HG03342 (cell line): ENCODE measurements at regions not wholly inside any gene's neighbourhood (a gene's known extent, or its start where the extent isn't known, plus 50 kb on each side); places are given as distances from the start of the nearest gene placed in this dataset.

Experiments used
- ATAC-seq: cut with Tn5 transposase; IDR thresholded peaks from one replicate; pipeline ENCODE4 v1.9.1; 2021; ENCODE audit warnings: mild to moderate bottlenecking, moderate library complexity; ENCODE audit not compliant: unreplicated experiment

- ATAC-seq = peak; percentile 48
Observed at GRCh38 chr10:62735464-62736167, 68.9 kb upstream of the ADO start.

DNA sequence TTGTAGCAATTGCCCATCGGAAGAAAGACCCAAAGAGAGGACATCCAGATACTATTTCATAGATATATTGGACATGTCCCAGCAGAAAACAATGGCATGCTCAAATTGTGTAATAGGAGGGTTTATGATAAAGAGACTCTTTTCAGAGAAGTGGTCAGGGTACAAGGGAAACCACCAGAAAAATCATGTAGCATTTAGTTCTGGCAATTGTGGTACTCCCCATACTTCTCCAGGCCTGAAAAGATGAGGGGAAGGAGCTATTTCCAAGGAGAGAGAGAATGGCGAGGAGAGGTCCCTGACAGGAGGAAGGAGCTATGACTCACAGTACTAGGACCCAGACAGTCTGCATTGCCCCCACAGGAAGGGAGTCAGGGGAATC is 68.4 kb upstream of the ADO start:
- no peak for ATAC-seq

DNA sequence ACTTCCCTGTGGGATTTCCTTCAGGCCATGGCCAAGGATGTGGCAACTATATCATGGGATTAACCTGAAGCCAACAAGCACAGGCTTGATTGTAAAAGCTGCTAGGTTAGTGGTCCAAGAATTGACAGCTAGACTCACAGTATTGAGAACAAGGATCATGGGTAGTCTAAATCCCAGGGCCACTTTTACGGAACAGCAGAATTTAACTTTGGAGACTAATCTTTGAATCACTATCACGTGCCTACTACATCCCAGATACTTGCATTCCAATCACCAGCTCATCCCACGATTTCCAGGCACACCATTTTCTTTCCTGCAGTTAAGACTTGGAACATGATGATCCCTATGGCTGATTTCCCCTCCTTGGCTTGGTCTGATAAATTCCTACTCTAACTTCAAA is 65.6 kb upstream of the ADO start:
- ATAC-seq = no peak

DNA sequence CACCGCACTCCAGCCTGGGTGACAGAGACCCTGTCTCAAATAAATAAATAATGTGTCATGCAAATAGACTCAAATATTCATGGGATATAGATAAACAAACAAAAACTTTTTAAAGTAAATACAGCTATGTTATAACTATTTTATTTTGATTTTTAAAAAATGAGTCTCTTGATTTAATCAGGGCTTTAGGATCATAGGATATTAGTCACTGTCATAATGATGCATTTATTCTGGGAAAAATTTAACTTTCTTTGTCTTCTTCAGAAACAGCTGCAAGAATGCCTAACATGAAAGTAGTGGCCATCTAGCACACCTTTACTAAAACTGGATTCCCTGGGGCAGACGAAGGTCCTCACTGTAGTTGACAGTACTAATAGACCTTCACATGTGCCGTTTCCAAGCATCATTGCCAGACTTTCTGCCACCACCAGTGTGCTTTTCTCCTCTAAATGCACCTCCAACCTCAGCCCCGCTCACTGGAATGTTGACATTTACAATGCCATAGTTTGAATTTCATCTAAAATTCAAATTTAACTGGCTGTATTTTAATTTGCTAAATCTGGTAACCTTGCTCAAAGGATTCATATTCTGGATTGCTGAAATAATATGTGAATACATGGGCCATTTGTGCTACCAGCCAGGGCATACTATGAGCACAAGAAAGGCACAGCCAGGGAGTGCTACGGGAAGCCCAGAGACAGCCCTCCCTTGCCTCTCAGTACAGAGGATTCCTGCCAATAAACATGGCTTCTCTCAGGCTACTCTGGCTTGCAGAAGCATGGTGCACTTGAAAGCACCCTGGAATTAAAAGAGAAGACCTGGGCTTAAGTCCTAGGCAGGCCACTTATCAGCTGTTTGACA is 63.4 kb upstream of the ADO start:
- no peak for ATAC-seq

GRCh38 chr10:62741996-62742395 is 62.5 kb upstream of the ADO start:
- ATAC-seq = no peak

DNA sequence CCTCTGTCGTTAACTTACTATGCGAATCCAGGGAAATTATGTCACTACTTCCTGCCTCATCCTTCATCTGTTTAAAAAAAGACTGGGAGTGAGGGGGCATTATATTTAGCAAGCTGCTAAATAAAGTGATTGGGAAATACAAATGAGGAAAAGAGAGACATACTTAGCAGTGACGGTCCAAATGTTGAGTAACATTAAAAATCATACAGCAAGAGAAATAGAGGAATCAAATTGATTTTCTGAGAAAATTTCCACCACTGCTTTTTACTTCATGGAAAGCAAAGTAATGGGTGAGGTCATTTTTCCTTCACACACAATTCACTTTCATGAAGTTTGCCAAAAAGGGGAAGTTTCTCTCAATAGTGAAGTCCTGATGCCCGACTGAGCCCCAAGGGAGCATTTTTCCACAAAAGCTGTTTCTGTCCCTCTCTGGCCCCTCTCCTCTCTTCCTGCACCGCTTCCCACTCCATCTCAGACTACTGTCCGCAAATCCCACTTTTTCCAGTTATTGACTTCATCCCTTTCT is 61.9 kb upstream of the ADO start:
- ATAC-seq = no peak

GRCh38 chr10:62744136-62744535 is 60.4 kb upstream of the ADO start:
- ATAC-seq = no peak

DNA sequence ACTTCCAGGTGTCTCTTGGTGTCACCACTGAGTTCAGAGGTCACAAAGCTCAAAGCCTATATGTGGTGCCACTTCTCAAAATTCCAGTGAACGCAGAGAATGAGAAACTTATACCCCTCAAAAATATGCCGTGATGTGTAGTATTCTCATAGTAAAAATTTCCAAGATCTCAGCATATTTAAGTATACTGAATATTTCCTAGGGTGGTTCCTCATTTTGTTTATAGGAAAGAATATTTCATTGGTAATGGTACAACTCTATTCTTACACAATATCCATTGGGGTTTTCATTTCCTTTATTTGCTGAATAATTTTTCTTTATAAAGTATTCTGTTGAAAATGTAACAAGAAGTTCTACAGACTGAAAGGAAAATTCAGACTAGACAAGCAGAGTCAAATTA is 58.9 kb upstream of the ADO start:
- no peak for ATAC-seq

- no peak for ATAC-seq
Observed at GRCh38 chr10:62746951-62747729, 57.4 kb upstream of the ADO start.

GRCh38 chr10:62748386-62748785 is 56.1 kb upstream of the ADO start:
- no peak for ATAC-seq

DNA sequence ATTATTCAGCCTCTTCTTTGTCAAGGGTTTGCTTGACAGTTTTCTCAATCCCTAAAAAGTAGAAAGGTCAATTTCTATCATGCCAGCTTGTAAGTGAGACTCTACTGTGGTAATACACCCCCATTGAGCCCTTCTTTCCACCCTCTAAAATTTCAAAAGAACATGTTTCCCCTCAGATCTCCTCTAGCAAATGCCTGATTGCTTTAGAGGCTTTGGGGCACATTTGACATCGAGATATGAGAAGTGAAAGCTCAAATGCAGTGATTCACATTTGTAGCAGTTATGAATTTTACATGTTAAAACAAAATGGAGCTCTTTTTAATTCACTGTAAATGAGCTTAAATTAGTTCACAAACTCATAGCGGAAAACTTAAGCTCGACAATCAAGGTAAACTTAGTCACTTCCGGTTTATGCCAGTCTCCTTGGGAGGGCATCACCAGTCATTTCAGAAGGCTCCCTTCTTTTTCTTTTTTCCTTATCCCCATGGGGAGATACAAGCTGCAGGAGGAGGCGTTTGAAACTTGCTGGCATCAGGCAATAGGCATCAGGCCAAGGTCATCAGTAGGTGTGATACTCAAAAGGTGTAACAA is 55.3 kb upstream of the ADO start:
- no peak for ATAC-seq
